B cell (primary cell): ENCODE measurements at regions not wholly inside any gene's neighbourhood (a gene's known extent, or its start where the extent isn't known, plus 50 kb on each side); places are given as distances from the start of the nearest gene placed in this dataset.

ENCODE experiments used
- ATAC-seq: fragments of 200-7000 bp; cut with Tn5 transposase; one replicate; pipeline ENCODE4 v1.10.0; 2021; ENCODE audit warnings: low read depth, mild to moderate bottlenecking, moderate number of reproducible peaks, moderate library complexity
- CTCF ChIA-PET: fragments of 350-600 bp; sonication (Branson Sonifier 250); formaldehyde crosslinking; loops from one replicate; lab custom pipeline; 2021; ENCODE audit warnings: antibody characterized with exemption, inconsistent platforms; lab: Charles Lee
- POLR2A ChIA-PET: fragments of 350-600 bp; sonication (Branson Sonifier 250); formaldehyde crosslinking; loops from one replicate; lab custom pipeline; 2021; ENCODE audit warnings: antibody characterized with exemption; lab: Charles Lee
- DNase-seq: peaks from one replicate; pipeline ENCODE4 v3.0.0; 2013
- H2AFZ ChIP-seq: 2 replicates; pipeline ENCODE4 v1.6.1; 2012; ENCODE audit warnings: mild to moderate bottlenecking, low read depth, low read length; ENCODE audit not compliant: insufficient read depth, poor library complexity, severe bottlenecking
- H3K27ac ChIP-seq, 2 donors: 1 replicate in 1 of 2; 2 replicates in 1 of 2; pipeline ENCODE4 v1.5.1; 2012 to 2013; ENCODE audit warnings: low read length in 2 of 2, mild to moderate bottlenecking in 2 of 2, moderate library complexity in 1 of 2
- H3K27me3 ChIP-seq, 4 experiments: fragments of 200-600 bp in 1 of 4; sonication (generic) in 1 of 4; replicated peaks in 1 of 4; 1 replicate in 2 of 4; 2 replicates in 2 of 4; pipeline versions ENCODE4 v1.6.1 to v1.7.0; 2013 to 2016; ENCODE audit warnings: low read length in 3 of 4, mild to moderate bottlenecking in 2 of 4, mixed read lengths in 1 of 4, moderate library complexity in 1 of 4; ENCODE audit not compliant: insufficient read depth in 4 of 4, control insufficient read depth in 3 of 4; ENCODE audit errors: control extremely low read depth in 1 of 4
- H3K36me3 ChIP-seq, 2 experiments: replicated peaks in 1 of 2; 1 replicate in 1 of 2; 2 replicates in 1 of 2; pipeline versions ENCODE4 v1.6.1 to v1.7.1; 2013; ENCODE audit warnings: low read length in 1 of 2; ENCODE audit not compliant: insufficient read depth in 2 of 2, control insufficient read depth in 1 of 2; ENCODE audit errors: control extremely low read depth in 1 of 2, extremely low read depth in 1 of 2
- H3K4me1 ChIP-seq, 2 donors: fragments of 200-600 bp in 1 of 2; sonication (generic) in 1 of 2; 1 replicate in 1 of 2; 2 replicates in 1 of 2; pipeline versions ENCODE4 v1.5.1 to v1.6.1; 2013 to 2017; ENCODE audit warnings: low read length in 2 of 2; ENCODE audit not compliant: control insufficient read depth in 2 of 2, insufficient read depth in 2 of 2
- H3K4me2 ChIP-seq: replicated peaks from 2 replicates; pipeline ENCODE3; 2012; ENCODE audit warnings: mild to moderate bottlenecking, low read depth, low read length; ENCODE audit not compliant: poor library complexity, severe bottlenecking
- H3K4me3 ChIP-seq, 5 experiments: fragments of 200-600 bp in 1 of 5; sonication (generic) in 1 of 5; 1 replicate in 3 of 5; 2 replicates in 2 of 5; pipeline versions ENCODE4 v1.5.1 to v1.7.0; 2011 to 2016; ENCODE audit warnings: low read length in 4 of 5, mild to moderate bottlenecking in 4 of 5, low read depth in 2 of 5, control low read depth in 1 of 5, moderate library complexity in 1 of 5; ENCODE audit not compliant: insufficient read depth in 1 of 5; ENCODE audit errors: control extremely low read depth in 1 of 5, extremely low read depth in 1 of 5
- H3K79me2 ChIP-seq: fragments of 200-600 bp; sonication (generic); one replicate; pipeline ENCODE4 v1.6.0; 2016; ENCODE audit warnings: low read length; ENCODE audit not compliant: control insufficient read depth, insufficient read depth
- H3K9ac ChIP-seq: fragments of 200-600 bp; sonication (generic); 2 replicates; pipeline ENCODE4 v1.6.1; 2017; ENCODE audit warnings: mild to moderate bottlenecking, low read length, moderate library complexity
- H3K9me3 ChIP-seq, 3 donors: one replicate each; pipeline versions ENCODE4 v1.6.1 to v1.7.1; 2013; ENCODE audit warnings: low read length in 2 of 3; ENCODE audit not compliant: control insufficient read depth in 2 of 3, insufficient read depth in 1 of 3; ENCODE audit errors: control extremely low read depth in 1 of 3
- H4K20me1 ChIP-seq: 2 replicates; pipeline ENCODE4 v1.6.0; 2012; ENCODE audit warnings: mild to moderate bottlenecking, low read length; ENCODE audit not compliant: insufficient read depth, control insufficient read depth, poor library complexity, severe bottlenecking
- H3K27ac Mint-ChIP-seq: one replicate; pipeline ENCODE4 v1.8.0; 2021; ENCODE audit warnings: mixed read lengths
- H3K27me3 Mint-ChIP-seq: one replicate; pipeline ENCODE4 v1.8.0; 2021; ENCODE audit warnings: mixed read lengths
- H3K4me1 Mint-ChIP-seq: one replicate; pipeline ENCODE4 v1.8.0; 2021; ENCODE audit warnings: mixed read lengths
- H3K4me3 Mint-ChIP-seq: one replicate; pipeline ENCODE4 v1.8.0; 2021; ENCODE audit warnings: mixed read lengths
- H3K9me3 Mint-ChIP-seq: one replicate; pipeline ENCODE4 v1.8.0; 2022; ENCODE audit warnings: mixed read lengths; ENCODE audit not compliant: insufficient read depth
- CTCF ChIP-seq: fragments of 200-600 bp; IDR thresholded peaks from one replicate; pipeline ENCODE4 v1.8.0; 2022; ENCODE audit warnings: antibody characterized with exemption, mild to moderate bottlenecking
- EZH2 ChIP-seq: IDR thresholded peaks from 2 replicates; pipeline ENCODE4 v1.6.1; 2012; ENCODE audit warnings: borderline replicate concordance, low read depth, mild to moderate bottlenecking, moderate library complexity, low read length; ENCODE audit not compliant: insufficient read depth, poor library complexity, severe bottlenecking
- WGBS: methylation state at CpG from one replicate; pipeline ENCODE4 v1.1.5; 2013; ENCODE audit warnings: missing lambda C conversion rate; ENCODE audit not compliant: insufficient coverage; 5-methylcytosine and 5-hydroxymethylcytosine counted together
- intact Hi-C: fragments of 100-400 bp; cut with micrococcal nuclease; formaldehyde crosslinking; loops from one replicate; pipeline ENCODE4 v1.10.0; 2022

GRCh38 chr2:76204048-76204447 lies 493.3 kb upstream of the GCFC2 start:
- Histone ChIP-seq H3K27ac (no peak overlapping the region), H3K27me3 (no peaks in the 10 kb centered on the region), H3K4me3 (no peak overlapping the region), H3K36me3 (no peaks in the 10 kb centered on the region), H3K9ac (no peak overlapping the region), H3K4me1 (no peaks in the 10 kb centered on the region), H3K79me2 (no peaks in the 10 kb centered on the region), H2AFZ (no peak overlapping the region), H3K9me3 (no peaks in the 10 kb centered on the region), H3K4me2 (no peak overlapping the region), H4K20me1 (no peaks in the 10 kb centered on the region)
- TF ChIP-seq CTCF, result no peak
- TF ChIP-seq EZH2, result no peak
- ChIA-PET POLR2A (no interaction called here), CTCF (no interaction called here)
- no peak for DNase-seq
- Mint-ChIP-seq H3K27me3 (no peaks in the 10 kb centered on the region), H3K4me1 (no peaks in the 10 kb centered on the region), H3K4me3 (no peak overlapping the region), H3K9me3 (no peaks in the 10 kb centered on the region), H3K27ac (no peak overlapping the region)
- ATAC-seq, result no peak
- no CpG with 5 or more reads among the region's 2 CpGs for WGBS
- intact Hi-C loops, result no loop called here

GRCh38 chr2:76202866-76203265 lies 492.2 kb upstream of the GCFC2 start:
- no peak overlapping the region for H3K9ac ChIP-seq
- Mint-ChIP-seq H3K4me1 (no peaks in the 10 kb centered on the region), H3K27ac (no peak overlapping the region), H3K27me3 (no peaks in the 10 kb centered on the region), H3K9me3 (no peaks in the 10 kb centered on the region), H3K4me3 (no peak overlapping the region)
- H4K20me1 ChIP-seq, result no peaks in the 10 kb centered on the region
- H3K4me1 ChIP-seq, result no peaks in the 10 kb centered on the region
- intact Hi-C loops, result no loop called here
- no peaks in the 10 kb centered on the region for H3K79me2 ChIP-seq
- DNase-seq (no peak), ATAC-seq (no peak)
- H3K9me3 ChIP-seq, result no peaks in the 10 kb centered on the region
- no peaks in the 10 kb centered on the region for H3K27me3 ChIP-seq
- H3K4me2 ChIP-seq, result no peak overlapping the region
- no peaks in the 10 kb centered on the region for H3K36me3 ChIP-seq
- 83% methylated on average over 2 of the region's 2 CpGs for WGBS
- H3K4me3 ChIP-seq, result no peak overlapping the region
- no peak overlapping the region for H2AFZ ChIP-seq
- TF ChIP-seq EZH2, result no peak
- TF ChIP-seq CTCF, result no peak
- no peak overlapping the region for H3K27ac ChIP-seq
- ChIA-PET CTCF (no interaction called here), POLR2A (no interaction called here)
